GM23338 (cell line): ENCODE measurements at regions not wholly inside any gene's neighbourhood (a gene's known extent, or its start where the extent isn't known, plus 50 kb on each side); places are given as distances from the start of the nearest gene placed in this dataset.

Experiments used
- ATAC-seq: fragments of 200-7000 bp; cut with Tn5 transposase; 3 replicates; pipeline ENCODE4 v1.9.1; 2020
- DNase-seq: peaks from one replicate; pipeline ENCODE4 v3.0.0-alpha.2; 2015; ENCODE audit warnings: low spot score
- H2AFZ ChIP-seq: fragments of 200-600 bp; sonication (generic); 2 replicates; pipeline ENCODE4 v1.8.0; 2016; ENCODE audit warnings: antibody characterized with exemption, mild to moderate bottlenecking, moderate library complexity
- H3F3A ChIP-seq: fragments of 200-600 bp; sonication (generic); replicated peaks from 2 replicates; pipeline ENCODE4 v1.8.0; 2017; ENCODE audit warnings: antibody characterized with exemption, mixed run types, low read depth
- H3K27ac ChIP-seq: fragments of 200-600 bp; sonication (generic); 2 replicates; pipeline ENCODE4 v1.6.1; 2016; ENCODE audit warnings: low read depth
- H3K27me3 ChIP-seq: fragments of 200-600 bp; sonication (generic); 2 replicates; pipeline ENCODE4 v1.8.0; 2016; ENCODE audit warnings: mild to moderate bottlenecking, mixed run types, moderate library complexity; ENCODE audit not compliant: insufficient read depth
- H3K36me3 ChIP-seq: fragments of 200-600 bp; sonication (generic); 2 replicates; pipeline ENCODE4 v1.8.0; 2016; ENCODE audit warnings: mild to moderate bottlenecking; ENCODE audit not compliant: insufficient read depth
- H3K4me1 ChIP-seq: fragments of 200-600 bp; sonication (generic); 2 replicates; pipeline ENCODE4 v1.8.0; 2016; ENCODE audit warnings: mild to moderate bottlenecking, moderate library complexity; ENCODE audit not compliant: insufficient read depth
- H3K4me2 ChIP-seq: fragments of 200-600 bp; sonication (generic); 2 replicates; pipeline ENCODE4 v1.7.1; 2017; ENCODE audit warnings: mixed run types
- H3K4me3 ChIP-seq: fragments of 200-600 bp; sonication (generic); 2 replicates; pipeline ENCODE4 v1.6.1; 2016; ENCODE audit warnings: mixed run types
- H3K79me2 ChIP-seq: fragments of 200-600 bp; sonication (generic); replicated peaks from 2 replicates; pipeline ENCODE4 v1.8.0; 2017; ENCODE audit warnings: mild to moderate bottlenecking; ENCODE audit not compliant: insufficient read depth
- H3K9me2 ChIP-seq: fragments of 200-600 bp; sonication (generic); 2 replicates; pipeline ENCODE4 v1.8.0; 2017; ENCODE audit not compliant: insufficient read depth
- H4K20me1 ChIP-seq: fragments of 200-600 bp; sonication (generic); replicated peaks from 2 replicates; pipeline ENCODE4 v1.8.0; 2017; ENCODE audit warnings: mild to moderate bottlenecking; ENCODE audit not compliant: insufficient read depth
- H3K27ac Mint-ChIP-seq: 2 replicates; pipeline ENCODE4 v1.8.0; 2020; ENCODE audit warnings: inconsistent platforms, mild to moderate bottlenecking, moderate library complexity, mixed read lengths
- H3K27me3 Mint-ChIP-seq: 3 replicates; pipeline ENCODE4 v1.8.0; 2022; ENCODE audit warnings: low read depth, mild to moderate bottlenecking, moderate library complexity, mixed read lengths, inconsistent platforms; ENCODE audit not compliant: insufficient read depth, poor library complexity
- H3K36me3 Mint-ChIP-seq: 3 replicates; pipeline ENCODE4 v1.8.0; 2021; ENCODE audit warnings: low read depth, mild to moderate bottlenecking, inconsistent platforms, moderate library complexity, mixed read lengths
- H3K4me1 Mint-ChIP-seq: 3 replicates; pipeline ENCODE4 v1.8.0; 2020; ENCODE audit warnings: mild to moderate bottlenecking, inconsistent platforms, mixed read lengths
- H3K4me3 Mint-ChIP-seq: 3 replicates; pipeline ENCODE4 v1.8.0; 2021; ENCODE audit warnings: moderate library complexity, mild to moderate bottlenecking, inconsistent platforms, mixed read lengths
- H3K9me3 Mint-ChIP-seq: 3 replicates; pipeline ENCODE4 v1.8.0; 2020; ENCODE audit warnings: moderate library complexity, mild to moderate bottlenecking, inconsistent platforms, mixed read lengths
- CREB1 ChIP-seq: fragments of 250-450 bp; sonication (Bioruptor Pico); IDR thresholded peaks from 2 replicates; pipeline ENCODE4 v1.5.0; 2020; ENCODE audit warnings: low read depth, mild to moderate bottlenecking, moderate library complexity
- EZH2 ChIP-seq: fragments of 200-600 bp; sonication (generic); IDR thresholded peaks from one replicate; pipeline ENCODE4 v1.8.0; 2017; ENCODE audit warnings: antibody characterized with exemption, mild to moderate bottlenecking, low read depth; ENCODE audit not compliant: unreplicated experiment
- EZH2phosphoT487 ChIP-seq: fragments of 200-600 bp; sonication (generic); IDR thresholded peaks from one replicate; pipeline ENCODE4 v1.8.1; 2018; ENCODE audit warnings: antibody characterized with exemption; ENCODE audit not compliant: unreplicated experiment
- JUNB ChIP-seq: IDR thresholded peaks from one replicate; pipeline ENCODE4 v1.6.1; 2016; ENCODE audit warnings: antibody characterized with exemption; ENCODE audit not compliant: unreplicated experiment
- POLR2AphosphoS5 ChIP-seq: IDR thresholded peaks from 2 replicates; pipeline ENCODE4 v1.6.1; 2016; ENCODE audit warnings: antibody characterized with exemption, low read depth
- STAT1 ChIP-seq: IDR thresholded peaks from one replicate; pipeline ENCODE4 v1.6.1; 2016; ENCODE audit warnings: antibody characterized with exemption; ENCODE audit not compliant: unreplicated experiment
- ZNF114 ChIP-seq: fragments of 250-450 bp; sonication (Bioruptor Pico); IDR thresholded peaks from 2 replicates; pipeline ENCODE4 v1.5.0; 2020; ENCODE audit warnings: mild to moderate bottlenecking, moderate library complexity
- ZNF331 ChIP-seq: fragments of 250-450 bp; sonication (Bioruptor Pico); IDR thresholded peaks from 2 replicates; pipeline ENCODE4 v1.5.0; 2020; ENCODE audit warnings: low read depth, mild to moderate bottlenecking, moderate library complexity
- TF ChIP-seq, protein P1 (sequence below): IDR thresholded peaks from one replicate; pipeline ENCODE4 v1.6.1; 2018; ENCODE audit warnings: antibody characterized with exemption; ENCODE audit not compliant: unreplicated experiment
- TF ChIP-seq, protein P2 (sequence below), 2 experiments: fragments of 200-600 bp in 1 of 2; sonication (generic) in 1 of 2; conservative IDR thresholded peaks; 2 replicates each; pipeline versions ENCODE4 v1.5.1 to v1.6.1; 2016 to 2017; ENCODE audit warnings: antibody characterized with exemption in 2 of 2, low read depth in 2 of 2, mild to moderate bottlenecking in 2 of 2, moderate library complexity in 1 of 2

DNA sequence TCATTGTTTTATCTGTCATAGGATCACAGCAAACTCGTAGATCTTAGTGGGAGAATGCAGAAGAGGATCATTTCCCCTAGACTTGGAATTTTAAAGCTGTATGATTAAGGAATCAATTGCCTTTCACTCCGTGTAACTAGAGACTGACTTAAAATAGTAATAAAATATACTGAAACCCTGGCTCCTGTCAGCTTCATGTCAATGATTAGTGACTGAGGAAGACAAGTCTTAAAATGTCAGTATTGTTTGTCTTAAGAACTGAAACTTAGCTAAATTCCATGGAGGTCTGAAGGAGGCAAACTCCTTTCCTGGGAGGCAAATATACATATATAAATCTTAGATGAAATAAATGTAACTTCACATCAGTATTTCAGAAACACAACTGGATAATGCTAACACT, 1016.7 kb upstream of the PCDH10 start:
- Mint-ChIP-seq H3K4me1 (peaks cover 14% of the 10 kb centered on the region), H3K9me3 (peaks cover 37% of the 10 kb centered on the region), H3K36me3 (peaks cover 48% of the 10 kb centered on the region), H3K27me3 (no peaks in the 10 kb centered on the region), H3K4me3 (no peak overlapping the region), H3K27ac (no peak overlapping the region)
- Histone ChIP-seq H3K27ac (no peak overlapping the region), H3K4me3 (no peak overlapping the region), H3K36me3 (peaks cover 10% of the 10 kb centered on the region; the same call in 1 of the 2 replicates), H3K9me2 (peaks cover 5% of the 10 kb centered on the region; the same call in 1 of the 2 replicates), H2AFZ (no peak overlapping the region), H3K79me2 (no peaks in the 10 kb centered on the region), H3F3A (no peaks in the 10 kb centered on the region), H3K27me3 (no peaks in the 10 kb centered on the region), H4K20me1 (no peaks in the 10 kb centered on the region), H3K4me1 (peaks cover 17% of the 10 kb centered on the region), H3K4me2 (no peak overlapping the region)
- TF ChIP-seq JUNB = no peak
- TF ChIP-seq ZNF114 (CRISPR knock-in tag) = no peak
- TF ChIP-seq STAT1 = no peak
- TF ChIP-seq EZH2 = no peak
- no peak for TF ChIP-seq EZH2phosphoT487
- TF ChIP-seq ZNF331 (CRISPR knock-in tag) = no peak
- TF ChIP-seq, protein P1, sequence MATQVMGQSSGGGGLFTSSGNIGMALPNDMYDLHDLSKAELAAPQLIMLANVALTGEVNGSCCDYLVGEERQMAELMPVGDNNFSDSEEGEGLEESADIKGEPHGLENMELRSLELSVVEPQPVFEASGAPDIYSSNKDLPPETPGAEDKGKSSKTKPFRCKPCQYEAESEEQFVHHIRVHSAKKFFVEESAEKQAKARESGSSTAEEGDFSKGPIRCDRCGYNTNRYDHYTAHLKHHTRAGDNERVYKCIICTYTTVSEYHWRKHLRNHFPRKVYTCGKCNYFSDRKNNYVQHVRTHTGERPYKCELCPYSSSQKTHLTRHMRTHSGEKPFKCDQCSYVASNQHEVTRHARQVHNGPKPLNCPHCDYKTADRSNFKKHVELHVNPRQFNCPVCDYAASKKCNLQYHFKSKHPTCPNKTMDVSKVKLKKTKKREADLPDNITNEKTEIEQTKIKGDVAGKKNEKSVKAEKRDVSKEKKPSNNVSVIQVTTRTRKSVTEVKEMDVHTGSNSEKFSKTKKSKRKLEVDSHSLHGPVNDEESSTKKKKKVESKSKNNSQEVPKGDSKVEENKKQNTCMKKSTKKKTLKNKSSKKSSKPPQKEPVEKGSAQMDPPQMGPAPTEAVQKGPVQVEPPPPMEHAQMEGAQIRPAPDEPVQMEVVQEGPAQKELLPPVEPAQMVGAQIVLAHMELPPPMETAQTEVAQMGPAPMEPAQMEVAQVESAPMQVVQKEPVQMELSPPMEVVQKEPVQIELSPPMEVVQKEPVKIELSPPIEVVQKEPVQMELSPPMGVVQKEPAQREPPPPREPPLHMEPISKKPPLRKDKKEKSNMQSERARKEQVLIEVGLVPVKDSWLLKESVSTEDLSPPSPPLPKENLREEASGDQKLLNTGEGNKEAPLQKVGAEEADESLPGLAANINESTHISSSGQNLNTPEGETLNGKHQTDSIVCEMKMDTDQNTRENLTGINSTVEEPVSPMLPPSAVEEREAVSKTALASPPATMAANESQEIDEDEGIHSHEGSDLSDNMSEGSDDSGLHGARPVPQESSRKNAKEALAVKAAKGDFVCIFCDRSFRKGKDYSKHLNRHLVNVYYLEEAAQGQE = no peak
- TF ChIP-seq CREB1 = no peak
- TF ChIP-seq POLR2AphosphoS5 = no peak
- ATAC-seq (no peak), DNase-seq (no peak)

DNA sequence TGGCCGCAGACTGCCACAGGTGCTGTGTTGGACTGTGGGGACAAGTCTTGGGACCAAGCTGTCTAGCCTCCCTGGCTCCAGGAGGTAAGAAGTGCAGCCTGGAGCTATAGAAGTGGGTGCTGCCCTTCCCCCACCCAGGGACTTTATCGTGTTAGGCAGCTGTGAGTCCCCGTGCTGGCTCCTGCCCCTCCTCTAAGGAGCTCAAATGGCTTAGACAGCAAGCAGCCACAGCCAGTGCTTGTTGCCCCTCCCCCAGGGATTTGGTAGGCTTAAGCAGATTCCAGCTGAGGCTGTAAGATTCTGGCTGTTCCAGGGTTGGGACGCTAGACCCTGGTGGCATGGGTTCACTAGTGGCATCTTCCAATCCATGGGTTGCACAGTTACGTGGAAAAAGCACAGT, 979.4 kb upstream of the PCDH10 start:
- Mint-ChIP-seq H3K4me1 (no peaks in the 10 kb centered on the region; the same call in 2 of the 3 replicates), H3K36me3 (peaks cover 16% of the 10 kb centered on the region), H3K9me3 (peaks cover 7% of the 10 kb centered on the region), H3K4me3 (no peak overlapping the region), H3K27me3 (peaks cover 3% of the 10 kb centered on the region), H3K27ac (no peak overlapping the region)
- no peak overlapping the region for H3K27ac ChIP-seq
- no peak overlapping the region for H3K4me2 ChIP-seq
- ATAC-seq = no peak
- H3K79me2 ChIP-seq = no peaks in the 10 kb centered on the region
- no peaks in the 10 kb centered on the region for H3F3A ChIP-seq
- H3K4me1 ChIP-seq = no peaks in the 10 kb centered on the region
- no peaks in the 10 kb centered on the region for H3K27me3 ChIP-seq
- peaks cover 19% of the 10 kb centered on the region; the same call in 1 of the 2 replicates for H3K9me2 ChIP-seq
- no peaks in the 10 kb centered on the region for H3K36me3 ChIP-seq
- H4K20me1 ChIP-seq = no peaks in the 10 kb centered on the region
- peak overlapping the region; percentile 23; the same call in 1 of the 2 replicates for H2AFZ ChIP-seq
- no peak overlapping the region for H3K4me3 ChIP-seq
- TF ChIP-seq EZH2 (no peak), POLR2AphosphoS5 (no peak)
- TF ChIP-seq, protein P2, sequence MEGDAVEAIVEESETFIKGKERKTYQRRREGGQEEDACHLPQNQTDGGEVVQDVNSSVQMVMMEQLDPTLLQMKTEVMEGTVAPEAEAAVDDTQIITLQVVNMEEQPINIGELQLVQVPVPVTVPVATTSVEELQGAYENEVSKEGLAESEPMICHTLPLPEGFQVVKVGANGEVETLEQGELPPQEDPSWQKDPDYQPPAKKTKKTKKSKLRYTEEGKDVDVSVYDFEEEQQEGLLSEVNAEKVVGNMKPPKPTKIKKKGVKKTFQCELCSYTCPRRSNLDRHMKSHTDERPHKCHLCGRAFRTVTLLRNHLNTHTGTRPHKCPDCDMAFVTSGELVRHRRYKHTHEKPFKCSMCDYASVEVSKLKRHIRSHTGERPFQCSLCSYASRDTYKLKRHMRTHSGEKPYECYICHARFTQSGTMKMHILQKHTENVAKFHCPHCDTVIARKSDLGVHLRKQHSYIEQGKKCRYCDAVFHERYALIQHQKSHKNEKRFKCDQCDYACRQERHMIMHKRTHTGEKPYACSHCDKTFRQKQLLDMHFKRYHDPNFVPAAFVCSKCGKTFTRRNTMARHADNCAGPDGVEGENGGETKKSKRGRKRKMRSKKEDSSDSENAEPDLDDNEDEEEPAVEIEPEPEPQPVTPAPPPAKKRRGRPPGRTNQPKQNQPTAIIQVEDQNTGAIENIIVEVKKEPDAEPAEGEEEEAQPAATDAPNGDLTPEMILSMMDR (conservative IDR thresholded peaks at IDR 0.05; ENCODE audit: low read depth in 2 of 2) = no peak
- no peak for DNase-seq
